ENCODE measurements at regions not wholly inside any gene's neighbourhood (a gene's known extent, or its start where the extent isn't known, plus 50 kb on each side); places are given as distances from the start of the nearest gene placed in this dataset.

- no peak for DNase-seq
Measured at GRCh38 chr6:227074-227782, 65.1 kb upstream of the DUSP22 start.

- no peak for DNase-seq
Measured at GRCh38 chr6:227812-228338, 64.4 kb upstream of the DUSP22 start.

GRCh38 chr6:228881-229651 lies 63.2 kb upstream of the DUSP22 start:
- DNase-seq, result no peak

- DNase-seq, result no peak
Measured at GRCh38 chr6:231779-232178, 60.5 kb upstream of the DUSP22 start.

GRCh38 chr6:232982-233640 lies 59.2 kb upstream of the DUSP22 start:
- DNase-seq, result no peak

GRCh38 chr6:234706-235372 lies 57.4 kb upstream of the DUSP22 start:
- no peak for DNase-seq

GRCh38 chr6:235763-236360 lies 56.4 kb upstream of the DUSP22 start:
- peak; percentile 74 for DNase-seq

GRCh38 chr6:236519-236918 lies 55.8 kb upstream of the DUSP22 start:
- no peak for DNase-seq

- no peak for DNase-seq
Measured at GRCh38 chr6:240151-240550, 52.1 kb upstream of the DUSP22 start.

GRCh38 chr6:241336-241865 lies 50.9 kb upstream of the DUSP22 start:
- no peak for DNase-seq
